Adrenal gland (tissue), 5 donors: ENCODE measurements at regions not wholly inside any gene's neighbourhood (a gene's known extent, or its start where the extent isn't known, plus 50 kb on each side); places are given as distances from the start of the nearest gene placed in this dataset.

ENCODE experiments used
- POLR2A ChIP-seq, 2 donors: fragments of 450-650 bp; IDR thresholded peaks; one replicate each; pipeline ENCODE4 v1.6.1; 2017; ENCODE audit warnings: antibody characterized with exemption in 2 of 2, mild to moderate bottlenecking in 2 of 2, moderate library complexity in 1 of 2
- TF ChIP-seq, protein P1 (sequence below), 6 experiments: fragments of 450-650 bp in 4 of 6; fragments of 200-600 bp in 2 of 6; sonication (generic) in 1 of 6; IDR thresholded peaks; 1 replicate in 5 of 6; 2 replicates in 1 of 6; pipeline versions ENCODE4 v1.5.1 to v1.8.0; 2016 to 2021; ENCODE audit warnings: antibody characterized with exemption in 6 of 6, mild to moderate bottlenecking in 2 of 6, moderate library complexity in 1 of 6
- donor health status: DM: no; HTN: no; CAD: no.

- TF ChIP-seq, protein P1, sequence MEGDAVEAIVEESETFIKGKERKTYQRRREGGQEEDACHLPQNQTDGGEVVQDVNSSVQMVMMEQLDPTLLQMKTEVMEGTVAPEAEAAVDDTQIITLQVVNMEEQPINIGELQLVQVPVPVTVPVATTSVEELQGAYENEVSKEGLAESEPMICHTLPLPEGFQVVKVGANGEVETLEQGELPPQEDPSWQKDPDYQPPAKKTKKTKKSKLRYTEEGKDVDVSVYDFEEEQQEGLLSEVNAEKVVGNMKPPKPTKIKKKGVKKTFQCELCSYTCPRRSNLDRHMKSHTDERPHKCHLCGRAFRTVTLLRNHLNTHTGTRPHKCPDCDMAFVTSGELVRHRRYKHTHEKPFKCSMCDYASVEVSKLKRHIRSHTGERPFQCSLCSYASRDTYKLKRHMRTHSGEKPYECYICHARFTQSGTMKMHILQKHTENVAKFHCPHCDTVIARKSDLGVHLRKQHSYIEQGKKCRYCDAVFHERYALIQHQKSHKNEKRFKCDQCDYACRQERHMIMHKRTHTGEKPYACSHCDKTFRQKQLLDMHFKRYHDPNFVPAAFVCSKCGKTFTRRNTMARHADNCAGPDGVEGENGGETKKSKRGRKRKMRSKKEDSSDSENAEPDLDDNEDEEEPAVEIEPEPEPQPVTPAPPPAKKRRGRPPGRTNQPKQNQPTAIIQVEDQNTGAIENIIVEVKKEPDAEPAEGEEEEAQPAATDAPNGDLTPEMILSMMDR (IDR thresholded peaks at IDR 0.05), result no peak
- no peak for TF ChIP-seq POLR2A (IDR thresholded peaks at IDR 0.05)
Measured at GRCh38 chrX:1945879-1946278, 331.0 kb downstream of the ASMT start.
